ENCODE measurements at regions not wholly inside any gene's neighbourhood (a gene's known extent, or its start where the extent isn't known, plus 50 kb on each side); places are given as distances from the start of the nearest gene placed in this dataset.

- H3K9me3 ChIP-seq (ENCODE audit: control insufficient read depth in 2 of 2, low read length in 2 of 2), result no peaks in the 10 kb centered on the region
- no peaks in the 10 kb centered on the region for H3K36me3 ChIP-seq (ENCODE audit: control insufficient read depth in 2 of 2, insufficient read depth in 2 of 2, low read length in 2 of 2)
- H3K4me3 ChIP-seq (ENCODE audit: low read length in 2 of 2), result no peak overlapping the region
- no peaks in the 10 kb centered on the region for H3K4me1 ChIP-seq (ENCODE audit: control insufficient read depth, insufficient read depth, low read length)
- no peaks in the 10 kb centered on the region for H3K27me3 ChIP-seq (ENCODE audit: control insufficient read depth in 1 of 2, insufficient read depth in 2 of 2, low read length in 2 of 2)
- H3K27ac ChIP-seq (ENCODE audit: low read length), result no peak overlapping the region
- no peak overlapping the region for H3K9ac ChIP-seq (ENCODE audit: low read length in 2 of 2)
These were observed 553.7 kb downstream of the TUSC7 start for GRCh38 chr3:117263270-117263669.

GRCh38 chr3:117263745-117264144 is 554.2 kb downstream of the TUSC7 start:
- H3K4me1 ChIP-seq (ENCODE audit: control insufficient read depth, insufficient read depth, low read length), result no peaks in the 10 kb centered on the region
- no peak overlapping the region for H3K9ac ChIP-seq (ENCODE audit: low read length in 2 of 2)
- no peak overlapping the region for H3K4me3 ChIP-seq (ENCODE audit: low read length in 2 of 2)
- no peak overlapping the region for H3K27ac ChIP-seq (ENCODE audit: low read length)
- H3K9me3 ChIP-seq (ENCODE audit: control insufficient read depth in 2 of 2, low read length in 2 of 2), result no peaks in the 10 kb centered on the region
- H3K27me3 ChIP-seq (ENCODE audit: control insufficient read depth in 1 of 2, insufficient read depth in 2 of 2, low read length in 2 of 2), result no peaks in the 10 kb centered on the region
- H3K36me3 ChIP-seq (ENCODE audit: control insufficient read depth in 2 of 2, insufficient read depth in 2 of 2, low read length in 2 of 2), result no peaks in the 10 kb centered on the region

GRCh38 chr3:117264204-117264994 is 554.8 kb downstream of the TUSC7 start:
- H3K9me3 ChIP-seq (ENCODE audit: control insufficient read depth in 2 of 2, low read length in 2 of 2), result no peaks in the 10 kb centered on the region
- H3K4me1 ChIP-seq (ENCODE audit: control insufficient read depth, insufficient read depth, low read length), result no peaks in the 10 kb centered on the region
- no peak overlapping the region for H3K27ac ChIP-seq (ENCODE audit: low read length)
- no peaks in the 10 kb centered on the region for H3K27me3 ChIP-seq (ENCODE audit: control insufficient read depth in 1 of 2, insufficient read depth in 2 of 2, low read length in 2 of 2)
- no peak overlapping the region for H3K4me3 ChIP-seq (ENCODE audit: low read length in 2 of 2)
- H3K36me3 ChIP-seq (ENCODE audit: control insufficient read depth in 2 of 2, insufficient read depth in 2 of 2, low read length in 2 of 2), result no peaks in the 10 kb centered on the region
- no peak overlapping the region for H3K9ac ChIP-seq (ENCODE audit: low read length in 2 of 2)

- Histone ChIP-seq H3K9ac (ENCODE audit: low read length in 2 of 2) (no peak overlapping the region), H3K9me3 (ENCODE audit: control insufficient read depth in 2 of 2, low read length in 2 of 2) (no peaks in the 10 kb centered on the region), H3K4me1 (ENCODE audit: control insufficient read depth, insufficient read depth, low read length) (no peaks in the 10 kb centered on the region), H3K27ac (ENCODE audit: low read length) (no peak overlapping the region), H3K36me3 (ENCODE audit: control insufficient read depth in 2 of 2, insufficient read depth in 2 of 2, low read length in 2 of 2) (no peaks in the 10 kb centered on the region), H3K4me3 (ENCODE audit: low read length in 2 of 2) (no peak overlapping the region), H3K27me3 (ENCODE audit: control insufficient read depth in 1 of 2, insufficient read depth in 2 of 2, low read length in 2 of 2) (no peaks in the 10 kb centered on the region)
These were observed 557.2 kb downstream of the TUSC7 start for GRCh38 chr3:117266806-117267205.

- no peaks in the 10 kb centered on the region for H3K4me1 ChIP-seq (ENCODE audit: control insufficient read depth, insufficient read depth, low read length)
- no peaks in the 10 kb centered on the region for H3K36me3 ChIP-seq (ENCODE audit: control insufficient read depth in 2 of 2, insufficient read depth in 2 of 2, low read length in 2 of 2)
- no peak overlapping the region for H3K9ac ChIP-seq (ENCODE audit: low read length in 2 of 2)
- no peaks in the 10 kb centered on the region for H3K9me3 ChIP-seq (ENCODE audit: control insufficient read depth in 2 of 2, low read length in 2 of 2)
- no peak overlapping the region for H3K27ac ChIP-seq (ENCODE audit: low read length)
- no peaks in the 10 kb centered on the region for H3K27me3 ChIP-seq (ENCODE audit: control insufficient read depth in 1 of 2, insufficient read depth in 2 of 2, low read length in 2 of 2)
- no peak overlapping the region for H3K4me3 ChIP-seq (ENCODE audit: low read length in 2 of 2)
These were observed 558.7 kb downstream of the TUSC7 start for GRCh38 chr3:117268318-117268717.

- no peak overlapping the region for H3K4me3 ChIP-seq (ENCODE audit: low read length in 2 of 2)
These were observed 562.7 kb downstream of the TUSC7 start for GRCh38 chr3:117272274-117272673.

GRCh38 chr3:117272876-117273523 is 563.4 kb downstream of the TUSC7 start:
- no peaks in the 10 kb centered on the region for H3K36me3 ChIP-seq (ENCODE audit: control insufficient read depth in 2 of 2, insufficient read depth in 2 of 2, low read length in 2 of 2)
- no peak overlapping the region for H3K4me3 ChIP-seq (ENCODE audit: low read length in 2 of 2)
- H3K27ac ChIP-seq (ENCODE audit: low read length), result no peak overlapping the region
- H3K9ac ChIP-seq (ENCODE audit: low read length in 2 of 2), result no peak overlapping the region
- no peaks in the 10 kb centered on the region for H3K4me1 ChIP-seq (ENCODE audit: control insufficient read depth, insufficient read depth, low read length)
- H3K27me3 ChIP-seq (ENCODE audit: control insufficient read depth in 1 of 2, insufficient read depth in 2 of 2, low read length in 2 of 2), result no peaks in the 10 kb centered on the region
- no peaks in the 10 kb centered on the region for H3K9me3 ChIP-seq (ENCODE audit: control insufficient read depth in 2 of 2, low read length in 2 of 2)

More at GRCh38 chr3:117272274-117272673, 562.7 kb downstream of the TUSC7 start:
- Histone ChIP-seq H3K27me3 (ENCODE audit: control insufficient read depth in 1 of 2, insufficient read depth in 2 of 2, low read length in 2 of 2) (no peaks in the 10 kb centered on the region), H3K9ac (ENCODE audit: low read length in 2 of 2) (no peak overlapping the region), H3K36me3 (ENCODE audit: control insufficient read depth in 2 of 2, insufficient read depth in 2 of 2, low read length in 2 of 2) (no peaks in the 10 kb centered on the region), H3K4me1 (ENCODE audit: control insufficient read depth, insufficient read depth, low read length) (no peaks in the 10 kb centered on the region), H3K27ac (ENCODE audit: low read length) (no peak overlapping the region), H3K9me3 (ENCODE audit: control insufficient read depth in 2 of 2, low read length in 2 of 2) (no peaks in the 10 kb centered on the region)

- Histone ChIP-seq H3K9ac (ENCODE audit: low read length in 2 of 2) (no peak overlapping the region), H3K36me3 (ENCODE audit: control insufficient read depth in 2 of 2, insufficient read depth in 2 of 2, low read length in 2 of 2) (no peaks in the 10 kb centered on the region), H3K27me3 (ENCODE audit: control insufficient read depth in 1 of 2, insufficient read depth in 2 of 2, low read length in 2 of 2) (no peaks in the 10 kb centered on the region), H3K9me3 (ENCODE audit: control insufficient read depth in 2 of 2, low read length in 2 of 2) (no peaks in the 10 kb centered on the region), H3K27ac (ENCODE audit: low read length) (no peak overlapping the region), H3K4me1 (ENCODE audit: control insufficient read depth, insufficient read depth, low read length) (no peaks in the 10 kb centered on the region), H3K4me3 (ENCODE audit: low read length in 2 of 2) (no peak overlapping the region)
These were observed 568.2 kb downstream of the TUSC7 start for GRCh38 chr3:117277816-117278215.

GRCh38 chr3:117278424-117279190 is 569.0 kb downstream of the TUSC7 start:
- no peaks in the 10 kb centered on the region for H3K27me3 ChIP-seq (ENCODE audit: control insufficient read depth in 1 of 2, insufficient read depth in 2 of 2, low read length in 2 of 2)
- H3K4me1 ChIP-seq (ENCODE audit: control insufficient read depth, insufficient read depth, low read length), result no peaks in the 10 kb centered on the region
- H3K27ac ChIP-seq (ENCODE audit: low read length), result no peak overlapping the region
- H3K9me3 ChIP-seq (ENCODE audit: control insufficient read depth in 2 of 2, low read length in 2 of 2), result no peaks in the 10 kb centered on the region
- no peak overlapping the region for H3K4me3 ChIP-seq (ENCODE audit: low read length in 2 of 2)
- H3K9ac ChIP-seq (ENCODE audit: low read length in 2 of 2), result no peak overlapping the region
- H3K36me3 ChIP-seq (ENCODE audit: control insufficient read depth in 2 of 2, insufficient read depth in 2 of 2, low read length in 2 of 2), result no peaks in the 10 kb centered on the region

- Histone ChIP-seq H3K27me3 (ENCODE audit: control insufficient read depth in 1 of 2, insufficient read depth in 2 of 2, low read length in 2 of 2) (no peaks in the 10 kb centered on the region), H3K4me1 (ENCODE audit: control insufficient read depth, insufficient read depth, low read length) (no peaks in the 10 kb centered on the region), H3K9me3 (ENCODE audit: control insufficient read depth in 2 of 2, low read length in 2 of 2) (no peaks in the 10 kb centered on the region), H3K27ac (ENCODE audit: low read length) (no peak overlapping the region), H3K9ac (ENCODE audit: low read length in 2 of 2) (no peak overlapping the region), H3K36me3 (ENCODE audit: control insufficient read depth in 2 of 2, insufficient read depth in 2 of 2, low read length in 2 of 2) (no peaks in the 10 kb centered on the region), H3K4me3 (ENCODE audit: low read length in 2 of 2) (no peak overlapping the region)
These were observed 571.8 kb downstream of the TUSC7 start for GRCh38 chr3:117281371-117281770.
